HG03135 (cell line): ENCODE measurements at regions not wholly inside any gene's neighbourhood (a gene's known extent, or its start where the extent isn't known, plus 50 kb on each side); places are given as distances from the start of the nearest gene placed in this dataset.
"Not testable (repeated sequence)": the region's sequence is repeated elsewhere in the genome, so short reads cannot be mapped to it uniquely, and the experiment has no call there.

Experiments
- ATAC-seq: cut with Tn5 transposase; IDR thresholded peaks from one replicate; pipeline ENCODE4 v1.9.1; 2021; ENCODE audit warnings: mild to moderate bottlenecking, moderate library complexity; ENCODE audit not compliant: unreplicated experiment

- no peak for ATAC-seq
These were observed 114.0 kb downstream of the SLC38A4 start for GRCh38 chr12:46711756-46712155.

GRCh38 chr12:46710125-46710743 lies 115.6 kb downstream of the SLC38A4 start:
- ATAC-seq = no peak

GRCh38 chr12:46702581-46703344 lies 123.0 kb downstream of the SLC38A4 start:
- no peak for ATAC-seq

GRCh38 chr12:46701356-46701755 lies 124.4 kb downstream of the SLC38A4 start:
- ATAC-seq = no peak

DNA sequence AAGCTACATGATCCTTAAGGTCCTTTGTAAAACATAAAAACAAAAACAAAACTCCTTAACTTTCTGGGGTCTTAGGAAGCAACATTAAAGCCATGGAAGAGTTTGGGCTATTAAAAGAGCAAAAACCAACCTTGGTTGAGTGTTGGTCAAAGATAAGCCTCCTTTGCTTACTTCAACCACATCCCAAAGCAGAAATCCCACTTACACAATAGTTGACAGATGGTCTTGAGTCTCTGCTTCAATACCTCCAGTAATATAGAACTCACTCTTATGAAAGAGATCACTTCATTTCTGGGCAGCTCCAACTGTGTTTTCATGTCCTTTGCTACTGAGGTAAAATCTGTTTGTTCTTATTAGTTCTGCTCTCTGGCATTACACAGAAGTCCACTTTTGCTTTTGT lies 125.8 kb downstream of the SLC38A4 start:
- no peak for ATAC-seq

- ATAC-seq = no peak
These were observed 127.8 kb downstream of the SLC38A4 start for GRCh38 chr12:46698003-46698402.

DNA sequence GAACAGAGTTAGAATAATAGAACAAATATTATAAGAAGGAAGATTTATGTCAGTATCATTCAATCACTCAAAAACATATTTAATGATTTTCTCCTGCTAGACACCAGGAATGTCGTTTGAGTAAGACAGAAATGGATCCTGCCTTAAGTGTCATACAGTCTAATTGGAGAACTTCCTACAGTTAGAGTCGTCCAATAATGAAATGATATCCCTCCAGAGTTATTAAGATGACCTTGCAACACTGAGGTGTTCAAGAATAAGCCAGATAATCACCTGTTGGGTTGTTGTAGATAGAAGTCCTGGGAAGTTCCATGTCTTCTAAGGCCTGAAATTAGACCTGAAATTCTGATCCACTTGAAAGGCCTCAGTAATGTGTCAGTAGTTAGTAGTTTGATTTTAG lies 132.3 kb downstream of the SLC38A4 start:
- no peak for ATAC-seq

DNA sequence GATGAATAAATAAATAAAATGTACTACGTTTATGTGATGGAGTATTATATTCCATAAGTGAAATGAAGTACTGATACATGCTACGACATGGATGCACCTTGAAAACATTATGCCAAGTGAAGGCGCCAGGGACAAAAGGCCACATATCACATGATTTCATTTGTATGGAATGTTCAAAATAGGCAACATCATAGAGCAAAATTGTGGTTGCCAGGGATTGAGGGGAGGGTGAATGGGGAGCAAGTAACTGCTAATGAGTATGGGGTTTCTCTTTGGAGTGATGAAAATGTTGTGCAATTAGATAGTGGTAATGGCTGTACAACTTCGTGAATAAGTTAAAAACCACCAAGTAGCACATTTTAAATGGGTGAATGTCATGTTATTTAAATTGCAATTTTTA lies 132.8 kb downstream of the SLC38A4 start:
- ATAC-seq = no peak

DNA sequence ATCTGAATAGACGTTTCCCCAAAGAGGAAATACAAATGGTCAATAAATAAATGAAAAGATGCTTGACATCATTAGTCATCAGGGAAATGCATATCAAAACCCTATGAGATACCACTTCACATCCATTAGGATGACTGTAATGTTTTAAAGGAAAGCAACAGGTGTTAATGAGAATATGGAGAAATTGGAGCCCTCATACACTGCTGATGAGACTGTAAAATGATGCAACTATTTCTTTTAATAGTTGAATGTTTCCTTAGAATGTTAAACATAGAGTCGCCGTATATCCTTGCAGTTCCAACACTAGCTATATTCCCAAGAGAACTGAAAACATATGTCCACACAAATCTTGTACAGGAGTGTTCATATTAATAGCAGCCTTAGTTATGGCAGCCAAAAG lies 133.2 kb downstream of the SLC38A4 start:
- no peak for ATAC-seq

DNA sequence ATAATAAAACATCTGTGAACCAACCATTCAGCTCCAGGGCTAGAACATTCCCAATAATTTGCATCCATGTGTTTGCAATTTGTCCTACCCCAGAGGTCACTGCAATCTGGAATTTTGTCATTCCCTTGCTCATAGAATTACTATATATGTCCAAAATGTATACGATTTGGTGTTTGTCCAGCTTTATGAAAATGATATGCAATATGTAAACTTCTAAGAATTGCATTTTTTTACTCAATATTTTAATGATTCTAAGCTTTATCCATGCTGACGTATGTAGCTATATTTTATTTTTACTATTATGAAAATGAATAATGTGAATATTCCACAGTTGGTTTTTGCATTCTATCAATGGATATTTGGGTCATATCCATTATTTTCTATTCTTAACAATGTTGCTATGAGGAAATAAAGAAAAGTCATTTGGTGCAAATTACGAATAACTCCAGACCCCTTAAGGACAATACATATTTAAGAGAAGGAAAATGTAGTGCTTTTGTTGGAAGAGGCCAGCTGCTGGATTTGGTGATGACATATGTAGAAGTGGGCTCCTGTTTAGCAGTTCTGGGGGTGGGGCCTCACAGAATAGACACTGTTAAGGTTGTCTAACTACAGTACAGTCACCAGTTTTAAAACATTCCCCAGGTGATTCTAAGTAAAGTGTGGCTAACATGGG lies 139.4 kb downstream of the SLC38A4 start:
- ATAC-seq = no peak

DNA sequence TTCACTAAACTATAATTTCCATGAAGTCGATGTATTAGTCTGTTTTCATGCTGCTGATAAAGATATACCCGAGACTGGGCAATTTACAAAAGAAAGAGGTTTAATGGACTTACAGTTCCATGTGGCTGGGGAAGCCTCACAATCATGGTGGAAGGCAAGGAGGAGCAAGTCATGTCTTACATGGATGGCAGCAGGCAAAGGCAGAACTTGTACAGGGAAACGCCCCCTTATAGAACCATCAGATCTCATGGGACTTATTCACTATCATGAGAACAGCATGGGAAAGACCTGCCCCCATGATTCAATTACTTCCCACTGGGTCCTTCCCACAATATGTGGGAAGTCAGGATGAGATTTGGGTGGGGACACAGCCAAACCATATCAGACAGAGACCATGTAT lies 141.6 kb downstream of the SLC38A4 start:
- not testable (repeated sequence) for ATAC-seq

GRCh38 chr12:46682148-46682547 lies 143.6 kb downstream of the SLC38A4 start:
- no peak for ATAC-seq

DNA sequence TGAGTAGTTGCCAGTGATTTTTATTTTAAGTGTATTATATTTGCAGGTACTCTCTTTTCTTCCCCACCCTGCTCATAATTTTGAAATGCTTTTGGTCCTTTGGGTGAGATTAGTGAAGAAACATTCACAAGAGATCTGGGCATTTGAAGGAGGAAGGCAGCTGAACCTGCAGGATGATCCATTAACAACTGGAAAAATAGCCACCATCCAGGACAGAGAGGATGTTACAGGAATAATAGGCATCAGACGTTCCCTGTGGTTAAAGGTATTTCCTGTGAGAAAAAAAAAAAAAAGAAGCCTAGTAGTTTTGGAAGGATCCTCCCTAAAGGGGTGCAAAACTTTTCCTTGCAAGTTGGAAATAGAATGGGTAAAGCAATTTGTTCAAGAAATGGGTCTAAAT lies 145.3 kb downstream of the SLC38A4 start:
- no peak for ATAC-seq

DNA sequence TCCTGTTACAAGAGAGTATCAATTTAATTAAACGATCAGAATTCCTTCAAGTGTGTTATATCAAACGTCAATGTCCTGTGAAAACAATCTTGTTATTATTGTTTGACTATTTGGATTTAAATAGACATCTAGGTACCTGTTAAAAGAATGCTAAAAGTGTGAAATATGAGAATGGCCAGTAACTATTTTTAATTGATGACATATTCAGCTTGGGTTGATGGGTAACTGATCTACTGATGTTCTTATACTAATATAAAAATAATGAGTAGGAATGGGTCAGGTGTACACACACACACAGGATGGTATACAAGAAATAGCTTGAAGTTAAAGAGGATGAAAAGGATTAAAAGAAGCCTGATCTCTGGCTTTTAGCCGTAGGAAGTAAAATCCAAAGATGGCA lies 146.0 kb downstream of the SLC38A4 start:
- ATAC-seq = no peak

GRCh38 chr12:46678426-46678825 lies 147.4 kb downstream of the SLC38A4 start:
- no peak for ATAC-seq

- no peak for ATAC-seq
These were observed 148.0 kb downstream of the SLC38A4 start for GRCh38 chr12:46677749-46678148.

DNA sequence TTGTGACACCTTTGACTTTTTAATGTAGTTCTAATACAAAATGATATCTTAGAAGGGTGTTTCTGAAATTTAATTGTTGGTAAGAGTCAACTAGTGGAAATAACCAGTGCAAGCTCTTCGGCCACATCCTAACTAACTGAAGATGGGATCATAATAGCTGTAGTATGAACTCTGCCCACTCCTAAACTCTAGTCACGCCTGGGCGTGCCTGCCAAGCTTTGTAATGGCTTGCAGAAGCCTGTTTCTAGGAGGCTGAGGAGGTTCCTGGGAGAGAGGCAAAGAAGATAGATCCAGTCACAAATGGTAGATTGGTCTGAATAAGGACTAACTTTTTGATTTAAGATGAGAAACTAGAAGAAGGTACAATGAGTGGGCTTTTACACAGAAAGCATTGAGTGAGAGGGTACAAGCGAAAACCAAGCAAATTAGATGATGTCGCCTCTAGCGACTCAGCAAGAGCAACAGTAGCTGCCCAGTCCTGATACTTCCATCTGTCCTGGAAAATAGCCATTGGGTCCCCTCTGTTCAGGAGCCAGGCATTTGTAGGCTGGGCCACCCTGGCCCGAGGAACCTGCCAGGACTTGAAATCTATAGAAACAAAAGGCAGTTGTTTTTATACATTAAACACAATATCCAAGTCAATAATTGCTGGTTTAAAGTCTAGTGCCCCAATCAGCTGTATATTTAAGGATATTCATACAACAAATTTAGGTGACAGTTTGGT lies 148.8 kb downstream of the SLC38A4 start:
- no peak for ATAC-seq

- no peak for ATAC-seq
These were observed 149.4 kb downstream of the SLC38A4 start for GRCh38 chr12:46676396-46676795.

- ATAC-seq = no peak
These were observed 150.1 kb downstream of the SLC38A4 start for GRCh38 chr12:46675736-46676135.

DNA sequence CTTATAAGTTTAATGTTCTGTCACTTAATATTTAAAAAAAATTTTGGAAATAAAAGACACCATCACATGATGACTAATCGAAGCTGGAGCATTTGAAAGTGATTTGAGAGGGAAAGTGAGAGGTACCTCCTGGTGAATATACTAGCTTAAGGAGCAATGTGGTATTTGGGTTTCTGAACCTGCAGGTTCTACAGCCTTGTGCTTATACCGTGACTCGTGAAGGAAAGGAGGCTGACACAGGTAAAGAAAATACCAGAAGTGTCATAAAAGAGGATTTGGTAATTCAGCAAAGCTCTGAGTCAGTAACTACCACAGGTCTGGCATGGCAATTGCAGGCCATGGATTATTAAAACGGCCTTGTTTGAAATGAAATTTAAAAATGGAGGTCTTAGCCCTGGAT lies 151.0 kb downstream of the SLC38A4 start:
- ATAC-seq = no peak

DNA sequence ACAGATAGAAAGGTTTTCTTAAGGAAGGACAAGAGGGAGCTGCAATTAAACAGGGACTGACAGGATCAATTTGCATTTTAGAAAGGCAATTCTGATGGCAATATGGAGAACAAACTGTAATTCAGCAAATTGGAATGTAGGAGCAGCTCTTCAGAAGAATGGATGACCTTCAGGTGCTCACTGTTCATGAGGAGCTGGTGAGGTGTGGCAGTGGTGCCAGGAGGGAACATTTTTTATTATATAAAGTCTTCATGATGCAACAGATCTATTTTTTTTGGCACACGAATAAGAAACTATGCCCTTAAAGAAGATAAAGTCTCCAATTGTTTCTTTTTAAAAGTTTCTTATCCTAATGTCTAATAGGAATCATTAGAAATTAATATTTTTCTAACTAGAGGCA lies 151.7 kb downstream of the SLC38A4 start:
- ATAC-seq = no peak
